NOMO-1 treated with DMSO at 0.1 percent for 48 hours (cell line): ENCODE measurements at regions not wholly inside any gene's neighbourhood (a gene's known extent, or its start where the extent isn't known, plus 50 kb on each side); places are given as distances from the start of the nearest gene placed in this dataset.
"Not testable (repeated sequence)": the region's sequence is repeated elsewhere in the genome, so short reads cannot be mapped to it uniquely, and the experiment has no call there.

ENCODE experiments used
- DNase-seq: peaks from one replicate; lab custom pipeline; 2025; ENCODE audit not compliant: unreplicated experiment; lab: John Stamatoyannopoulos, UW

- DNase-seq = not testable (repeated sequence)
These were observed 1265.9 kb upstream of the PCDH10 start for GRCh38 chr4:131883181-131883580.

- DNase-seq = not testable (repeated sequence)
These were observed 1223.4 kb upstream of the PCDH10 start for GRCh38 chr4:131925662-131926061.

DNA sequence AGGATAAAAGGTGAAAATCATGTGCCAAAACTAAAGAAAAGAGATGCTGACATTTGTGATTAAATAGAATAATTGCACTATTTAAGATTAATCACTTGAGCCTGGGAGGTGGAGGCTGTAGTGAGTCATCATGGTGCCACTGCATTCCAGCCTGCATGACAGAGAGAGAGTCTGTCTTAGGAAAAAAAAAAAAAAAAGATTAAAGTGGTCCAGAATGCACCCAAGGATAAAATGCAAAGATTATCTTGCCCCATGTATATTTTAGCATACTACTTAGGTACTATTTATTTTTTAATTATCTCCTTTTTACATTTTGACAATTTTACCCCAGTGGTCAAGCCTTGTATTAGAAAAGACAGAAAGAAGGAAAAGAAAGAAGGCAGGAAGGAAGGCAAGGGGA lies 1181.4 kb upstream of the PCDH10 start:
- DNase-seq = not testable (repeated sequence)

DNA sequence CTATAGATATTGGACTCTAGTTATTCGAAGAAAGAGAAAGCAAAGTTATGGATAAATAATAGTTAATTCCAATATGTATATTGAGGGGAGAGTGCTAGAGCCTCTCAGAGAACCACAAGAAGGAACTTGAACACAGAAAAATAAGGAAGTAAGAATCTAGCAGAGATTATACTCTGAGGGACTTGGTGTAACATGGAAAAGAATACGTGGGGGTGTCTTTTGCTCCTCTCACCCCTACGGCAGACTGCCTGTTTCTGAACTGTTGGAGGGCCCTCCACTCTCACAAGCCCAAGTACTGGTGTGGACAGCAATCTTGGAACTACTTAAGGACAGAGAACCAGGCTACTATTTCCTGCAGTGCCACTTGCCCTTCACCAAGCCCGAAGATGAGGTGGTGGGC lies 1174.4 kb upstream of the PCDH10 start:
- DNase-seq = no peak

- DNase-seq = not testable (repeated sequence)
These were observed 1173.6 kb upstream of the PCDH10 start for GRCh38 chr4:131975276-131976132.

GRCh38 chr4:131976133-131977002 lies 1172.7 kb upstream of the PCDH10 start:
- not testable (repeated sequence) for DNase-seq

- no peak for DNase-seq
These were observed 1171.0 kb upstream of the PCDH10 start for GRCh38 chr4:131978120-131978519.

GRCh38 chr4:131989576-131989975 lies 1159.5 kb upstream of the PCDH10 start:
- no peak for DNase-seq

- no peak for DNase-seq
These were observed 1147.6 kb upstream of the PCDH10 start for GRCh38 chr4:132001542-132001941.

GRCh38 chr4:132003593-132003992 lies 1145.5 kb upstream of the PCDH10 start:
- no peak for DNase-seq

- DNase-seq = no peak
These were observed 1133.8 kb upstream of the PCDH10 start for GRCh38 chr4:132015321-132015720.

DNA sequence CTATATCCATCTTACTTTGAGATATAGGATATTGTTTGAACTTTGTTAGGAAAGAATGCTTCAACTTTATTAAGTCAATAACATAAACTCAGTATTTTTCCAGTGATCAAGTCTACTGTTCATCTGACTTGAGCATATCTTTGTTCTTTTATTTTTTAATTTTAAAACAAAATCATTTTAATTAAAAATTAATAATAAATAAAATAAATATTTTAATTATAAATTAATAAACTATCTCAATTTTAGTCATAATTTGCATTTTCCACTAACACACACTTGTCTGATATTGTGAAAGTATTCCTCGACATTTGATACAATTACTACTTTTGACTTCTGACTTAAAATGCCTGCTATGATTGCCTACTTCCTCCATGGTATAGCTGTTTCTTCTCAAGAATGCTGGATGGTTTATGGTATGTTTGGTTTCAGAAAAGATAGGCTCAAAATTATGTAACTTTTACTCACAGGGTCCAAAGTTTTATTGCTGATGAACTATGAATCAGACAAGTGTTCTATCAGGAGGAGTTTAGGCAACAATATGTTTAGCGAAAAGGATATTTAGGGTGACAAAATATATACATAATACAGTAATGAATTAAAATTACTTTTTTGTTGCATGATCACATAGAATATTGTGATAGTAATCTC lies 1132.3 kb upstream of the PCDH10 start:
- DNase-seq = no peak

DNA sequence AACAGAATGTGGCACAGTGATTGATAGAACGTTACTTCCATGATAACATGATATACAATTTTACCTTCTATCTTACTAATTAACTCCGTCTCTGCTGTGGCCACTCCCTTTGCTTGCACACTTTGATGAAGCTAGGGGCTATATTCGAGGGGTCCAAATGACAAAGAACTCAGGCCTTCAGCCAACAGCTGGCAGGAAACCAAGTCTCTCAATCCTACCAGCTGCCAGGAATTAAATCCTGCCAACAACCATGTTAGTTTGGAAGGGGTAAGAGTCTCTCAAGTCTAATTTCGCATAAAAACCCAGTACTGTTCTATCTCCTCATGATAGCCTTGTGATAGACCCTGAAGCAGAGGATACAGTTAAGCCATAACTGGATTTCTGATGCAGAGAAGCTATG lies 1122.9 kb upstream of the PCDH10 start:
- no peak for DNase-seq

DNA sequence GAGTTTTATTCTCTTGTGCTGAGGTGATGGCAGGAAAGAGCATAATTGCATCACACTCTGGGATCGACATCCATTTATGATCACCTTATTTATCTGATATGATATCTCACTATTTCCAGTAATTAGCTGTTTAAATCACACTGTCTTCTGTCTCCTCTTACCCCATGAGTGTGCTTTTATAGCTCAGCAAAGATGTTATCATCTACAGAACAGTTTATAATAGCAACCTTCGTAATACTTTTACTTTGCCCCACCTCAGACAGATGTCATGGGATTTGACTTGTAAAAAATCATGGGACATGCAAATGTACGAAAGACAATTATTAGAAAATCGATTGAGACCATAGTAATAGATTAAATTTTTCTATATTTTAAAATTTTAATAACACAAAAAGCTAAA lies 1122.3 kb upstream of the PCDH10 start:
- DNase-seq = no peak

- no peak for DNase-seq
These were observed 1092.6 kb upstream of the PCDH10 start for GRCh38 chr4:132056496-132056895.

GRCh38 chr4:132059227-132059626 lies 1089.9 kb upstream of the PCDH10 start:
- no peak for DNase-seq

DNA sequence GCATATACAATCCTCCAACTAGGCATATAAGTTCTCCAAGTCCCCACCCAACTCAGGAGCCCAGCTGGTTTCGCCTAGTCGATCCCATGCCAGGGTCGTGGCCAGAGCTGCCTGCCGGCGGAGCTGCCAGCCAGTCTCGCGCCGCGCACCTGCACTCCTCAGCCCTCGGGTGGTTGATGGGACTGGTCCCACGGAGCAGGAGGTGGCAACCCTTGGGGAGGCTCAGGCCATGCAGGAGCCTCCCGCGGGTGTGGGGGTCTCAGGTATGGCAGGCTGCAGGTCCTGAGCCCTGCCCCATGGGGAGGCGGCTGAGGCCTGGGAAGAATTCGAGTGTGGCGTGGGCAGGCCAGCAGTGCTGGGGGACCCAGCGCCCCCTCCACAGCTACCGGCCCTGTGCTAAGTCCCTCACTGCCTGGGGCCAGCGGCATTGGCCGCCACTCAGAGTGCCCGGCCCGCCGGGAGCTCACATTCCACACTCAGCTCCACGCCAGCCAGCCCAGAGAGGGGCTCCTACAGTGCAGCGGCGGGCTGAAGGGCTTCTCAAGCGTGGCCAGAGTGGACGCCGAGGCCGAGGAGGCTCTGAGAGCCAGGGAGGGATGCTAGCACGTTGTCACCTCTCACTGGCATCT lies 1086.4 kb upstream of the PCDH10 start:
- DNase-seq = no peak

DNA sequence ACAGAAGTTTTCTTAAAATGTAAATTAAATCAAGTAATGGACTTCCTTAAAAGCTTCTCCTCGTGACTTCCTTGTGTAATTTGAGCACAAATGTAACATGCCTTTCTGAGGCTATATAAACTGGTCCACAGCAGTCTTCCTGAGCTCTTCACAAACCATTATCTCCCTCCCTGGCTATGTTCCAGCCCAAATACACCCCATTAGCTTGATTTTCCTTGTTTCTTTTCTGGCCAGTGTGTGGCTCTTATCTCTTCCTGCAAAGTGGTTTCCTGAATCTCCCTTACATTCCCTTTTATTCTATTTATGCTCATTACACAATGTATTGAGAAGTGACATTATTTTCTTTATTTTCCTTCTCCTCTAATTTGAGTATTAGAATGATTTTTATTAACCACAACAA lies 1085.3 kb upstream of the PCDH10 start:
- no peak for DNase-seq

GRCh38 chr4:132065940-132066495 lies 1083.1 kb upstream of the PCDH10 start:
- DNase-seq = no peak

GRCh38 chr4:132071815-132072214 lies 1077.3 kb upstream of the PCDH10 start:
- no peak for DNase-seq

GRCh38 chr4:132076829-132077228 lies 1072.3 kb upstream of the PCDH10 start:
- DNase-seq = no peak
